Esophagus muscularis mucosa (tissue), 3 donors: ENCODE measurements at regions not wholly inside any gene's neighbourhood (a gene's known extent, or its start where the extent isn't known, plus 50 kb on each side); places are given as distances from the start of the nearest gene placed in this dataset.

Experiments used
- CTCF ChIP-seq, 3 experiments: fragments of 200-600 bp in 2 of 3; fragments of 450-650 bp in 1 of 3; sonication (generic) in 2 of 3; IDR thresholded peaks; one replicate each; pipeline ENCODE4 v1.5.1; 2017 to 2019; ENCODE audit warnings: antibody characterized with exemption in 3 of 3, mild to moderate bottlenecking in 2 of 3, moderate library complexity in 1 of 3
- POLR2AphosphoS5 ChIP-seq, 2 donors: sonication (generic); formaldehyde crosslinking; IDR thresholded peaks; one replicate each; pipeline ENCODE4 v1.6.1; 2017; ENCODE audit warnings: antibody characterized with exemption in 2 of 2

- TF ChIP-seq POLR2AphosphoS5 (IDR thresholded peaks at IDR 0.05) (no peak), CTCF (IDR thresholded peaks at IDR 0.05) (no peak)
These were observed 289.2 kb downstream of the OGFRL1 start for GRCh38 chr6:71577766-71578165.
